PC-3 (cell line): ENCODE measurements at regions not wholly inside any gene's neighbourhood (a gene's known extent, or its start where the extent isn't known, plus 50 kb on each side); places are given as distances from the start of the nearest gene placed in this dataset.

Source experiments
- EZH2 ChIP-seq: fragments of 300-600 bp; sonication (generic); IDR thresholded peaks from one replicate; pipeline ENCODE4 v1.6.1; 2017; ENCODE audit warnings: antibody characterized with exemption, mild to moderate bottlenecking, low read length; ENCODE audit not compliant: unreplicated experiment
- TF ChIP-seq, protein P1 (sequence below): fragments of 300-600 bp; sonication (generic); conservative IDR thresholded peaks from 2 replicates; pipeline ENCODE4 v1.5.1; 2017; ENCODE audit warnings: antibody characterized with exemption, low read depth, mild to moderate bottlenecking, low read length

DNA sequence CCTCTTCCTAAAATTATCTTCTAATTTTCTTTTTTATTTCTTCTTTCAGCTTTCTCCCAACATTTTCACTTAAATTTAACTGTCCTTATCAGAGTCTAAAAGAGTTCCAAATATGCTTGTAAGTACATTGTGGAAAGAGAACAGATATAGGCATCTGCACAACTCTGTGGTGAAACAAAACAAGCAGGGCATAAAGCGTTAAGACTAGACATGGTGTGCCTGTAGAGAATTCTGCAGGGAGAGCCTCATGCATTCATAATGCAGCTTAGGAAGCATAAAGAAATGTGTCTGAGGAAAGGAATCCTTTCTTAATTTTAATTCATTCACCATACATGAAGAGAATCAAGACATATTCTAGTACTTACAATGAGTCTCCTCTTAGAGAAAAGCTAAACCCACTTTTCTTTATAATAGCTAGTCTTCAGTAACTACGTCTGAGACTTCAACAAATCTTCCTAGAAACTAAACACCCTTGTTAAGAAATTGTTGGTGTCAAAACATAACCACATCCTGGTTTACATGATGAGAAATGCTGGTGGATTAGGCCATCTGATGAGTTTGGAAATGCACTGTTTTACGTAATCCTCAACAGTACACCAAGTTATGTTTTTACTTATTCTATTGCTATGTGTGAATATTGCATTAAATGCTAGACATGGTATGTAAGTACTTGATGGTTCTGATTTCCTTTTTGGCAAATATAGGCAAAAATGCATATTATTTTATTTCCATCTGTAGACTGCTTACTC is 307.8 kb upstream of the GIMD1 start:
- TF ChIP-seq, protein P1, sequence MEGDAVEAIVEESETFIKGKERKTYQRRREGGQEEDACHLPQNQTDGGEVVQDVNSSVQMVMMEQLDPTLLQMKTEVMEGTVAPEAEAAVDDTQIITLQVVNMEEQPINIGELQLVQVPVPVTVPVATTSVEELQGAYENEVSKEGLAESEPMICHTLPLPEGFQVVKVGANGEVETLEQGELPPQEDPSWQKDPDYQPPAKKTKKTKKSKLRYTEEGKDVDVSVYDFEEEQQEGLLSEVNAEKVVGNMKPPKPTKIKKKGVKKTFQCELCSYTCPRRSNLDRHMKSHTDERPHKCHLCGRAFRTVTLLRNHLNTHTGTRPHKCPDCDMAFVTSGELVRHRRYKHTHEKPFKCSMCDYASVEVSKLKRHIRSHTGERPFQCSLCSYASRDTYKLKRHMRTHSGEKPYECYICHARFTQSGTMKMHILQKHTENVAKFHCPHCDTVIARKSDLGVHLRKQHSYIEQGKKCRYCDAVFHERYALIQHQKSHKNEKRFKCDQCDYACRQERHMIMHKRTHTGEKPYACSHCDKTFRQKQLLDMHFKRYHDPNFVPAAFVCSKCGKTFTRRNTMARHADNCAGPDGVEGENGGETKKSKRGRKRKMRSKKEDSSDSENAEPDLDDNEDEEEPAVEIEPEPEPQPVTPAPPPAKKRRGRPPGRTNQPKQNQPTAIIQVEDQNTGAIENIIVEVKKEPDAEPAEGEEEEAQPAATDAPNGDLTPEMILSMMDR = no peak
- TF ChIP-seq EZH2 = no peak
